GM12874 (cell line): ENCODE measurements at regions not wholly inside any gene's neighbourhood (a gene's known extent, or its start where the extent isn't known, plus 50 kb on each side); places are given as distances from the start of the nearest gene placed in this dataset.

Experiments
- CTCF ChIP-seq: IDR thresholded peaks from 2 replicates; pipeline ENCODE4 v1.5.1; 2011; ENCODE audit warnings: low read depth, mild to moderate bottlenecking, control low read depth, low read length, moderate library complexity; ENCODE audit not compliant: insufficient read depth

- TF ChIP-seq CTCF: no peak
These were observed 248.9 kb upstream of the FOXF1 start for GRCh38 chr16:86261379-86261778.

GRCh38 chr16:86270696-86271095, 239.6 kb upstream of the FOXF1 start:
- TF ChIP-seq CTCF: no peak

- no peak for TF ChIP-seq CTCF
These were observed 237.6 kb upstream of the FOXF1 start for GRCh38 chr16:86272744-86273143.

- TF ChIP-seq CTCF: no peak
These were observed 233.1 kb upstream of the FOXF1 start for GRCh38 chr16:86277221-86277620.

GRCh38 chr16:86281421-86281820, 228.9 kb upstream of the FOXF1 start:
- TF ChIP-seq CTCF: no peak

GRCh38 chr16:86283944-86284343, 226.4 kb upstream of the FOXF1 start:
- no peak for TF ChIP-seq CTCF

GRCh38 chr16:86285421-86285820, 224.9 kb upstream of the FOXF1 start:
- TF ChIP-seq CTCF: no peak
